ENCODE measurements at regions not wholly inside any gene's neighbourhood (a gene's known extent, or its start where the extent isn't known, plus 50 kb on each side); places are given as distances from the start of the nearest gene placed in this dataset.

- DNase-seq: no peak
- H3K36me3 ChIP-seq (ENCODE audit: low read depth, missing control alignments): no peaks in the 10 kb centered on the region
- no peak overlapping the region for H3K27ac ChIP-seq
- H3K9me3 ChIP-seq: no peaks in the 10 kb centered on the region
- no peak overlapping the region for H3K4me3 ChIP-seq
- no peak for TF ChIP-seq POLR2A (IDR thresholded peaks at IDR 0.05)
- no peak for TF ChIP-seq CTCF (IDR thresholded peaks at IDR 0.05)
- H3K27me3 ChIP-seq: no peaks in the 10 kb centered on the region
- WGBS, 2 donors: 89 to 91% methylated on average over 7 of the region's 7 CpGs
- H3K4me1 ChIP-seq: peaks cover 8% of the 10 kb centered on the region
- intact Hi-C loops (cut with DNase I; ENCODE audit: low total_unique reads): no loop called here
Measured at GRCh38 chr6:139530561-139530960, 156.1 kb upstream of the CITED2 start.

- intact Hi-C loops (cut with DNase I; ENCODE audit: low total_unique reads): no loop called here
- Histone ChIP-seq H3K27me3 (no peaks in the 10 kb centered on the region), H3K9me3 (no peaks in the 10 kb centered on the region), H3K4me1 (peaks cover 4% of the 10 kb centered on the region), H3K27ac (no peak overlapping the region), H3K4me3 (no peak overlapping the region), H3K36me3 (ENCODE audit: low read depth, missing control alignments) (no peaks in the 10 kb centered on the region)
- WGBS, 2 donors: 84 to 89% methylated on average over 1 of the region's 1 CpG
- no peak for DNase-seq
- TF ChIP-seq CTCF (IDR thresholded peaks at IDR 0.05) (no peak), POLR2A (IDR thresholded peaks at IDR 0.05) (no peak)
Measured at GRCh38 chr6:139529420-139529819, 155.0 kb upstream of the CITED2 start.

GRCh38 chr6:139528471-139528870 is 154.0 kb upstream of the CITED2 start:
- no peaks in the 10 kb centered on the region for H3K36me3 ChIP-seq (ENCODE audit: low read depth, missing control alignments)
- H3K4me3 ChIP-seq: no peak overlapping the region
- WGBS, 2 donors: 86 to 90% methylated on average over 2 of the region's 2 CpGs
- H3K4me1 ChIP-seq: no peaks in the 10 kb centered on the region
- intact Hi-C loops (cut with DNase I; ENCODE audit: low total_unique reads): no loop called here
- no peaks in the 10 kb centered on the region for H3K27me3 ChIP-seq
- DNase-seq: no peak
- H3K9me3 ChIP-seq: no peaks in the 10 kb centered on the region
- H3K27ac ChIP-seq: no peak overlapping the region
- TF ChIP-seq CTCF (IDR thresholded peaks at IDR 0.05) (no peak), POLR2A (IDR thresholded peaks at IDR 0.05) (no peak)

- no peaks in the 10 kb centered on the region for H3K4me1 ChIP-seq
- H3K27ac ChIP-seq: no peak overlapping the region
- H3K9me3 ChIP-seq: no peaks in the 10 kb centered on the region
- 35 to 43% methylated on average over 2 of the region's 2 CpGs for WGBS, 2 donors
- H3K27me3 ChIP-seq: no peaks in the 10 kb centered on the region
- H3K36me3 ChIP-seq (ENCODE audit: low read depth, missing control alignments): no peaks in the 10 kb centered on the region
- DNase-seq: no peak
- TF ChIP-seq CTCF (IDR thresholded peaks at IDR 0.05) (no peak), POLR2A (IDR thresholded peaks at IDR 0.05) (no peak)
- no peak overlapping the region for H3K4me3 ChIP-seq
- intact Hi-C loops (cut with DNase I; ENCODE audit: low total_unique reads): no loop called here
Measured at GRCh38 chr6:139525415-139525814, 151.0 kb upstream of the CITED2 start.

- no peak overlapping the region for H3K27ac ChIP-seq
- H3K27me3 ChIP-seq: no peaks in the 10 kb centered on the region
- no peaks in the 10 kb centered on the region for H3K4me1 ChIP-seq
- intact Hi-C loops (cut with DNase I; ENCODE audit: low total_unique reads): no loop called here
- TF ChIP-seq POLR2A (IDR thresholded peaks at IDR 0.05): no peak
- no peak for TF ChIP-seq CTCF (IDR thresholded peaks at IDR 0.05)
- no peak for DNase-seq
- 95 to 97% methylated on average over 2 of the region's 2 CpGs for WGBS, 2 donors
- H3K36me3 ChIP-seq (ENCODE audit: low read depth, missing control alignments): no peaks in the 10 kb centered on the region
- H3K9me3 ChIP-seq: no peaks in the 10 kb centered on the region
- H3K4me3 ChIP-seq: no peak overlapping the region
Measured at GRCh38 chr6:139523986-139524385, 149.5 kb upstream of the CITED2 start.
